ENCODE measurements at regions not wholly inside any gene's neighbourhood (a gene's known extent, or its start where the extent isn't known, plus 50 kb on each side); places are given as distances from the start of the nearest gene placed in this dataset.
A peak's percentile ranks its signal among the peaks of the same experiment; 100 is the strongest.

GRCh38 chr16:49921791-49922456, 66.0 kb upstream of the ZNF423 start (continued):
- TF ChIP-seq GTF2F1 (IDR thresholded peaks at IDR 0.05; ENCODE audit: low read length) (no peak), PITX1 (CRISPR knock-in tag; IDR thresholded peaks at IDR 0.05) (0 out of 2 replicates have a peak, but pooled peaks have one; percentile 22), RFX1 (IDR thresholded peaks at IDR 0.05) (no peak), TP53 (CRISPR knock-in tag; conservative IDR thresholded peaks at IDR 0.05) (no peak), ZNF75D (CRISPR knock-in tag; IDR thresholded peaks at IDR 0.05; ENCODE audit: borderline replicate concordance) (no peak), ZNF451 (CRISPR knock-in tag; IDR thresholded peaks at IDR 0.05) (no peak), HIC2 (CRISPR knock-in tag; IDR thresholded peaks at IDR 0.05; ENCODE audit: low read depth) (no peak), ZNF788 (CRISPR knock-in tag; IDR thresholded peaks at IDR 0.05; ENCODE audit: borderline replicate concordance) (no peak), MTF2 (CRISPR knock-in tag; IDR thresholded peaks at IDR 0.05; ENCODE audit: borderline replicate concordance) (no peak), ZNF333 (CRISPR knock-in tag; IDR thresholded peaks at IDR 0.05; ENCODE audit: borderline replicate concordance) (no peak), ZNF20 (CRISPR knock-in tag; IDR thresholded peaks at IDR 0.05) (no peak), XRCC5 (optimal IDR thresholded peaks at IDR 0.05; ENCODE audit: low read length) (peak; percentile 70), POLR2AphosphoS2 (IDR thresholded peaks at IDR 0.05; ENCODE audit: low read depth, low read length) (no peak), DR1 (CRISPR knock-in tag; IDR thresholded peaks at IDR 0.05) (no peak), RAD21 (CRISPR knock-in tag; IDR thresholded peaks at IDR 0.05) (peak; percentile 90), YY1 (IDR thresholded peaks at IDR 0.05; ENCODE audit: insufficient read depth, insufficient replicate concordance, low read depth, low read length) (no peak), CC2D1A (CRISPR knock-in tag; IDR thresholded peaks at IDR 0.05) (no peak), CTCF (CRISPR knock-in tag; IDR thresholded peaks at IDR 0.05) (peak; percentile 94), ZNF572 (CRISPR knock-in tag; IDR thresholded peaks at IDR 0.05) (no peak), NFE2L1 (CRISPR knock-in tag; IDR thresholded peaks at IDR 0.05; ENCODE audit: borderline replicate concordance) (no peak), STAG1 (CRISPR knock-in tag; IDR thresholded peaks at IDR 0.05) (peak; percentile 90), ZNF574 (CRISPR knock-in tag; IDR thresholded peaks at IDR 0.05) (0 out of 2 replicates have a peak, but pooled peaks have one; percentile 17), ZFY (CRISPR knock-in tag; IDR thresholded peaks at IDR 0.05) (0 out of 2 replicates have a peak, but pooled peaks have one; percentile 27), HOXA9 (CRISPR knock-in tag; IDR thresholded peaks at IDR 0.05; ENCODE audit: borderline replicate concordance) (no peak), KAT8 (CRISPR knock-in tag; IDR thresholded peaks at IDR 0.05) (no peak), TSC22D2 (CRISPR knock-in tag; IDR thresholded peaks at IDR 0.05; ENCODE audit: borderline replicate concordance) (no peak)
